H1 (cell line): ENCODE measurements at regions not wholly inside any gene's neighbourhood (a gene's known extent, or its start where the extent isn't known, plus 50 kb on each side); places are given as distances from the start of the nearest gene placed in this dataset.

Experiments
- CHD7 ChIP-seq: fragments of 300-600 bp; sonication (generic); IDR thresholded peaks from 2 replicates; pipeline ENCODE4 v1.7.1; 2012; ENCODE audit warnings: low read length, moderate library complexity, mild to moderate bottlenecking, inconsistent platforms; ENCODE audit not compliant: insufficient replicate concordance
- EGR1 ChIP-seq: IDR thresholded peaks from 2 replicates; pipeline ENCODE4 v1.6.1; 2011; ENCODE audit warnings: low read depth, low read length, borderline replicate concordance
- GTF2F1 ChIP-seq: IDR thresholded peaks from 2 replicates; pipeline ENCODE4 v1.6.1; 2012; ENCODE audit warnings: low read depth, low read length, improper control_type of control experiment, borderline replicate concordance
- JUND ChIP-seq: IDR thresholded peaks from 2 replicates; pipeline ENCODE4 v1.6.1; 2011; ENCODE audit warnings: mild to moderate bottlenecking, improper control_type of control experiment, low read length
- KDM1A ChIP-seq: fragments of 200-600, 300-600 bp; sonication (generic); IDR thresholded peaks from 2 replicates; pipeline ENCODE4 v1.7.1; 2016; ENCODE audit warnings: mild to moderate bottlenecking, low read length, borderline replicate concordance
- NRF1 ChIP-seq: IDR thresholded peaks from 2 replicates; pipeline ENCODE4 v1.6.1; 2011; ENCODE audit warnings: mild to moderate bottlenecking, low read depth, low read length, improper control_type of control experiment
- PHF8 ChIP-seq: fragments of 200-600 bp; sonication (generic); conservative IDR thresholded peaks from 2 replicates; pipeline ENCODE4 v1.7.1; 2012; ENCODE audit warnings: low read depth, mild to moderate bottlenecking, inconsistent platforms, low read length, moderate library complexity
- POLR2AphosphoS5 ChIP-seq: IDR thresholded peaks from 2 replicates; pipeline ENCODE4 v1.6.1; 2011; ENCODE audit warnings: low read depth, low read length
- POU5F1 ChIP-seq: IDR thresholded peaks from 2 replicates; pipeline ENCODE4 v1.6.1; 2011; ENCODE audit warnings: low read depth, mild to moderate bottlenecking, low read length, moderate library complexity
- RAD21 ChIP-seq, 2 experiments: IDR thresholded peaks in 1 of 2; conservative IDR thresholded peaks in 1 of 2; 2 replicates each; pipeline ENCODE4 v1.6.1; 2011; ENCODE audit warnings: low read depth in 2 of 2, low read length in 2 of 2, improper control_type of control experiment in 1 of 2, inconsistent platforms in 1 of 2, mild to moderate bottlenecking in 1 of 2, moderate library complexity in 1 of 2
- TF ChIP-seq, protein P1 (sequence below): IDR thresholded peaks from 2 replicates; pipeline ENCODE4 v1.6.1; 2011; ENCODE audit warnings: low read length, improper control_type of control experiment

DNA sequence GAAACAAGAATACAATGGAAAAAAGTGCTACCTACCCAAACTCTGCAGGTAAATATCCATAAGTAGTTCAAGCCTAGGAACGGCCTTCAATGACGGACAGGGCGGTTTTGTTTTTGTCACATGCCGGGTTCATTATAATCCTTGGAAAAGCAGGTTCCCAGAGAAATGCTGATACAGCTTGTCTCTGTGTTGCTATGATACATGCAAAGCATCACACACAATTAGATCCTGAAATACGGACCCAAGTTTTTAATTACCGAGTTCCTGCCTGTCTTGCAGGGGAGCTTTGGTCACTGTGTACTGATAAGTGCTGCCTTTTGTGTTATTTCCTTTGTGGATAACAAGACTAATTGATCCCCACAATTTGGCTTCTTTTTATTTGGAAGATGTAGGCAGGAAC is 217.4 kb downstream of the HAPSTR1 start (continued):
- TF ChIP-seq CHD7 (no peak), RAD21 (IDR thresholded peaks at IDR 0.05 in 1 of 2, conservative IDR thresholded peaks at IDR 0.05 in 1 of 2; ENCODE audit: low read depth in 2 of 2, low read length in 2 of 2) (no peak), KDM1A (no peak), POU5F1 (no peak), NRF1 (no peak), GTF2F1 (no peak), POLR2AphosphoS5 (no peak), EGR1 (no peak), JUND (no peak), PHF8 (no peak)
- TF ChIP-seq, protein P1, sequence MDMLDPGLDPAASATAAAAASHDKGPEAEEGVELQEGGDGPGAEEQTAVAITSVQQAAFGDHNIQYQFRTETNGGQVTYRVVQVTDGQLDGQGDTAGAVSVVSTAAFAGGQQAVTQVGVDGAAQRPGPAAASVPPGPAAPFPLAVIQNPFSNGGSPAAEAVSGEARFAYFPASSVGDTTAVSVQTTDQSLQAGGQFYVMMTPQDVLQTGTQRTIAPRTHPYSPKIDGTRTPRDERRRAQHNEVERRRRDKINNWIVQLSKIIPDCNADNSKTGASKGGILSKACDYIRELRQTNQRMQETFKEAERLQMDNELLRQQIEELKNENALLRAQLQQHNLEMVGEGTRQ, result no peak
